SU-DHL-6 (cell line): ENCODE measurements at regions not wholly inside any gene's neighbourhood (a gene's known extent, or its start where the extent isn't known, plus 50 kb on each side); places are given as distances from the start of the nearest gene placed in this dataset.

Source experiments
- EZH2phosphoT487 ChIP-seq: fragments of 200-600 bp; sonication (generic), shearing (Covaris generic); conservative IDR thresholded peaks from 2 replicates; pipeline ENCODE4 v1.6.1; 2018; ENCODE audit warnings: mild to moderate bottlenecking, antibody characterized with exemption, low read length, moderate library complexity, mixed read lengths
- TF ChIP-seq, protein P1 (sequence below): fragments of 200-600 bp; sonication (generic); IDR thresholded peaks from one replicate; pipeline ENCODE4 v1.5.1; 2017; ENCODE audit warnings: antibody characterized with exemption, mild to moderate bottlenecking, low read length, moderate library complexity; ENCODE audit not compliant: insufficient read depth, poor library complexity, severe bottlenecking

DNA sequence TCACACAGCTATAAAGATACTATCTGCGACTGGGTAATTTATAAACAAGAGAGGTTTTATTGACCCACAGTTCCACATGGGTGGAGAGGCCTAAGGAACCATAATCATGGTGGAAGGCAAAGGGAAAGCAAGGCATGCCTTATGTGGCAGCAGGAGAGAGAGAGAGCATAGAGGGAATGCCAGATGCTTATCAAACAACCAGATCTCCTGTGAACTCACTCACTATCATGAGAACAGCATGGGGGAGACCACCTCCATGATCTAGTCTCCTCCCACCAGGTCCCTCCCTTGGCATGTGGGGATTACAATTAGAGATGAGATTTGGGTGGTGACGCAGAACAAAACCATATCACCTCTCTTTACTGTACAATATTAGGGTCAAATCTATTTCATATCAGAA is 1101.6 kb upstream of the RAG2 start:
- TF ChIP-seq, protein P1, sequence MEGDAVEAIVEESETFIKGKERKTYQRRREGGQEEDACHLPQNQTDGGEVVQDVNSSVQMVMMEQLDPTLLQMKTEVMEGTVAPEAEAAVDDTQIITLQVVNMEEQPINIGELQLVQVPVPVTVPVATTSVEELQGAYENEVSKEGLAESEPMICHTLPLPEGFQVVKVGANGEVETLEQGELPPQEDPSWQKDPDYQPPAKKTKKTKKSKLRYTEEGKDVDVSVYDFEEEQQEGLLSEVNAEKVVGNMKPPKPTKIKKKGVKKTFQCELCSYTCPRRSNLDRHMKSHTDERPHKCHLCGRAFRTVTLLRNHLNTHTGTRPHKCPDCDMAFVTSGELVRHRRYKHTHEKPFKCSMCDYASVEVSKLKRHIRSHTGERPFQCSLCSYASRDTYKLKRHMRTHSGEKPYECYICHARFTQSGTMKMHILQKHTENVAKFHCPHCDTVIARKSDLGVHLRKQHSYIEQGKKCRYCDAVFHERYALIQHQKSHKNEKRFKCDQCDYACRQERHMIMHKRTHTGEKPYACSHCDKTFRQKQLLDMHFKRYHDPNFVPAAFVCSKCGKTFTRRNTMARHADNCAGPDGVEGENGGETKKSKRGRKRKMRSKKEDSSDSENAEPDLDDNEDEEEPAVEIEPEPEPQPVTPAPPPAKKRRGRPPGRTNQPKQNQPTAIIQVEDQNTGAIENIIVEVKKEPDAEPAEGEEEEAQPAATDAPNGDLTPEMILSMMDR, result no peak
- no peak for TF ChIP-seq EZH2phosphoT487
